Loucy (cell line): ENCODE measurements at regions not wholly inside any gene's neighbourhood (a gene's known extent, or its start where the extent isn't known, plus 50 kb on each side); places are given as distances from the start of the nearest gene placed in this dataset.
"Not testable (repeated sequence)": the region's sequence is repeated elsewhere in the genome, so short reads cannot be mapped to it uniquely, and the experiment has no call there.

Experiments
- CTCF ChIP-seq: fragments of 200-600 bp; sonication (generic); conservative IDR thresholded peaks from 2 replicates; pipeline ENCODE4 v1.5.1; 2014; ENCODE audit warnings: mild to moderate bottlenecking, antibody characterized with exemption, low read length
- EZH2phosphoT487 ChIP-seq: fragments of 200-600 bp; IDR thresholded peaks from 2 replicates; pipeline ENCODE4 v1.6.1; 2018; ENCODE audit warnings: antibody characterized with exemption, mild to moderate bottlenecking, moderate library complexity, borderline replicate concordance

DNA sequence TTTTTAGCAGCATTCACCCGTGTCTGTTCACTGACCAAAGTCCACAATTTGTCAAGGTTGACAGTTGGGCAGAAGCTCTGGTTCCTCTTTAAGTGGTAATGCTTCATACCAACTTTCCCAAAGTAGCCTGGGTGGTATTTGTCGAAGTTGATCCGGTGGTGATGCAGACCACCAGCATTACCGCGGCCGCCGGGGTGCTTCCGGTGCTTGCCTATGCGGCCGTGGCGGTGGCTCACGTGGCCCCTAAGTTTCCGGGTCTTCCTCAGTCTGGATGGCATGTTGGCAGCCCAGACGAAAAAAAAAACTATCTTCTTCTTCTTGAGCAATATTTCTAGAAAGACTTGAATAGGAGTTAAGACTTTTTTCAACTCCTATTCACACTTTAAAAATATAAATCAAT lies 151.4 kb upstream of the RGS17 start:
- TF ChIP-seq CTCF, EZH2phosphoT487: not testable (repeated sequence)
